Panc1 (cell line): ENCODE measurements at regions not wholly inside any gene's neighbourhood (a gene's known extent, or its start where the extent isn't known, plus 50 kb on each side); places are given as distances from the start of the nearest gene placed in this dataset.

ENCODE experiments used
- ATAC-seq: fragments of 200-7000 bp; cut with Tn5 transposase; 2 replicates; pipeline ENCODE4 v1.9.1; 2020; ENCODE audit warnings: mild to moderate bottlenecking, moderate library complexity
- BruUV-seq: library from RNA; stranded (reverse); fragments of 400-500 nt; replicated peaks from 2 replicates; lab custom pipeline; 2021; lab: Mats Ljungman, UMichigan
- CTCF ChIA-PET: fragments of 300-600 bp; sonication (Branson Sonifier 250); formaldehyde crosslinking; loops from one replicate; lab custom pipeline; 2022; ENCODE audit warnings: antibody characterized with exemption; lab: Charles Lee
- POLR2A ChIA-PET: fragments of 300-600 bp; sonication (Branson Sonifier 250); formaldehyde crosslinking; loops from one replicate; lab custom pipeline; 2022; ENCODE audit warnings: antibody characterized with exemption; lab: Charles Lee
- DNase-seq: peaks from one replicate; pipeline ENCODE4 v3.0.0-alpha.2; 2010; ENCODE audit warnings: low read depth, low spot score
- H3K27ac ChIP-seq: 2 replicates; pipeline ENCODE4 v1.5.1; 2011; ENCODE audit warnings: mild to moderate bottlenecking, low read length, inconsistent platforms
- H3K27me3 ChIP-seq: fragments of 200-500 bp; sonication (Bioruptor generic); 2 replicates; pipeline ENCODE4 v1.6.0; 2014; ENCODE audit warnings: low read length, inconsistent platforms; ENCODE audit not compliant: control insufficient read depth, insufficient read depth
- H3K36me3 ChIP-seq: fragments of 200-500 bp; sonication (Bioruptor generic); 2 replicates; pipeline ENCODE4 v1.5.1; 2014; ENCODE audit warnings: inconsistent platforms, mild to moderate bottlenecking, low read length, moderate library complexity; ENCODE audit not compliant: control insufficient read depth, insufficient read depth
- H3K4me1 ChIP-seq: 2 replicates; pipeline ENCODE4 v1.5.1; 2011; ENCODE audit warnings: inconsistent platforms, mild to moderate bottlenecking, low read length, moderate library complexity; ENCODE audit not compliant: control insufficient read depth, insufficient read depth
- H3K4me3 ChIP-seq, 2 experiments: 2 replicates each; pipeline ENCODE4 v1.5.1; 2011 to 2012; ENCODE audit warnings: low read depth in 2 of 2, low read length in 2 of 2, mild to moderate bottlenecking in 2 of 2, inconsistent platforms in 1 of 2, moderate library complexity in 1 of 2
- H3K9me3 ChIP-seq: fragments of 200-500 bp; sonication (Bioruptor generic); 2 replicates; pipeline ENCODE4 v1.5.1; 2014; ENCODE audit warnings: low read depth, mild to moderate bottlenecking, inconsistent platforms, low read length, moderate library complexity; ENCODE audit not compliant: control insufficient read depth, insufficient read depth
- CTCF ChIP-seq: fragments of 450-650 bp; IDR thresholded peaks from 2 replicates; pipeline ENCODE4 v1.5.1; 2017; ENCODE audit warnings: mild to moderate bottlenecking
- POLR2AphosphoS5 ChIP-seq: IDR thresholded peaks from 2 replicates; pipeline ENCODE4 v1.6.1; 2012; ENCODE audit warnings: mild to moderate bottlenecking, low read depth, low read length, moderate library complexity
- REST ChIP-seq, 2 experiments: IDR thresholded peaks; 2 replicates each; pipeline ENCODE4 v1.6.1; 2011 to 2012; ENCODE audit warnings: low read depth in 2 of 2, control low read depth in 1 of 2, low read length in 1 of 2, mild to moderate bottlenecking in 1 of 2, moderate library complexity in 1 of 2; ENCODE audit not compliant: insufficient read depth in 1 of 2
- SIN3A ChIP-seq: IDR thresholded peaks from 2 replicates; pipeline ENCODE4 v1.6.1; 2012; ENCODE audit warnings: low read depth, mild to moderate bottlenecking, low read length, moderate library complexity, borderline replicate concordance; ENCODE audit not compliant: insufficient read depth
- TCF7L2 ChIP-seq: IDR thresholded peaks from 2 replicates; pipeline ENCODE4 v1.6.1; 2011; ENCODE audit warnings: mild to moderate bottlenecking, low read depth, low read length, inconsistent platforms
- in situ Hi-C: cut with HindIII; loops from 2 replicates; pipeline ENCODE4 v1.10.0; 2016; ENCODE audit warnings: low sequenced_read_pairs, low pct_unique_long_range_greater_than_20kb
- intact Hi-C: fragments of 100-400 bp; cut with micrococcal nuclease; formaldehyde crosslinking; loops from one replicate; pipeline ENCODE4 v1.10.0; 2022; ENCODE audit not compliant: unreplicated experiment

- Histone ChIP-seq H3K36me3 (no peaks in the 10 kb centered on the region), H3K4me3 (no peak overlapping the region), H3K27me3 (no peaks in the 10 kb centered on the region), H3K27ac (no peak overlapping the region), H3K9me3 (no peaks in the 10 kb centered on the region), H3K4me1 (no peaks in the 10 kb centered on the region)
- TF ChIP-seq TCF7L2 (no peak), REST (IDR thresholded peaks at IDR 0.05; ENCODE audit: insufficient read depth in 1 of 2, low read depth in 2 of 2, low read length in 1 of 2) (no peak), POLR2AphosphoS5 (no peak), CTCF (no peak), SIN3A (no peak)
- BruUV-seq = no TSS peak
- in situ Hi-C loops (no loop called here), intact Hi-C loops (no loop called here)
- DNase-seq = no peak
- no peak for ATAC-seq
- POLR2A ChIA-PET = interaction anchor here (0.6 kb wide), 1 partner anchor 1107 kb away, joined by 13 read pairs; no protein-coding TSS in a partner anchor
- CTCF ChIA-PET = no interaction called here
These were observed 273.1 kb downstream of the CLIC5 start for GRCh38 chr6:45742591-45742990.

GRCh38 chr6:45741437-45742171, 274.1 kb downstream of the CLIC5 start:
- H3K27ac ChIP-seq = no peak overlapping the region
- H3K4me3 ChIP-seq = no peak overlapping the region
- DNase-seq (no peak), ATAC-seq (no peak)
- H3K27me3 ChIP-seq = no peaks in the 10 kb centered on the region
- in situ Hi-C loops (no loop called here), intact Hi-C loops (no loop called here)
- no TSS peak for BruUV-seq
- no peak for TF ChIP-seq SIN3A
- no peak for TF ChIP-seq REST (IDR thresholded peaks at IDR 0.05; ENCODE audit: insufficient read depth in 1 of 2, low read depth in 2 of 2, low read length in 1 of 2)
- TF ChIP-seq POLR2AphosphoS5 = no peak
- TF ChIP-seq CTCF = no peak
- TF ChIP-seq TCF7L2 = no peak
- no peaks in the 10 kb centered on the region for H3K4me1 ChIP-seq
- CTCF ChIA-PET = no interaction called here
- POLR2A ChIA-PET = no interaction called here
- H3K9me3 ChIP-seq = no peaks in the 10 kb centered on the region
- H3K36me3 ChIP-seq = no peaks in the 10 kb centered on the region
